ENCODE measurements at regions not wholly inside any gene's neighbourhood (a gene's known extent, or its start where the extent isn't known, plus 50 kb on each side); places are given as distances from the start of the nearest gene placed in this dataset.
"Not testable (repeated sequence)": the region's sequence is repeated elsewhere in the genome, so short reads cannot be mapped to it uniquely, and the experiment has no call there.

DNA sequence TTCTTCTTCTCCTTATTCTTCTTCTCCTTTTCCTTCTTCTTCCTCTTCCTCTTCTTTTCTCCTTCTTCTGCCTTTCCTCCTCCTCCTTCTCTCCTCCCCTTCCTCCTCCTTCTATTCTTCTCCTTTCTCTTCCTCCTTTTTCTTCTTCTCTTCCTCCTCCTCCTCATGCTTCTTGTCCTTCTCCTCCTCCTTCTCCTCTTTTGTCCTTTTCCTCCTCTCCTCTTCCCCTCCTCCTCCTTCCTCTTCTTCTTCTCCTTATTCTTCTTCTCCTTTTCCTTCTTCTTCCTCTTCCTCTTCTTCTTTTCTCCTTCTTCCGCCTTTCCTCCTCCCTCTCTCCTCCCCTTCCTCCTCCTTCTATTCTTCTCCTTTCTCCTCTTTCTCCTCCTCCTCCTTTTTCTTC lies 1258.2 kb downstream of the TYW1 start:
- not testable (repeated sequence) for DNase-seq

DNA sequence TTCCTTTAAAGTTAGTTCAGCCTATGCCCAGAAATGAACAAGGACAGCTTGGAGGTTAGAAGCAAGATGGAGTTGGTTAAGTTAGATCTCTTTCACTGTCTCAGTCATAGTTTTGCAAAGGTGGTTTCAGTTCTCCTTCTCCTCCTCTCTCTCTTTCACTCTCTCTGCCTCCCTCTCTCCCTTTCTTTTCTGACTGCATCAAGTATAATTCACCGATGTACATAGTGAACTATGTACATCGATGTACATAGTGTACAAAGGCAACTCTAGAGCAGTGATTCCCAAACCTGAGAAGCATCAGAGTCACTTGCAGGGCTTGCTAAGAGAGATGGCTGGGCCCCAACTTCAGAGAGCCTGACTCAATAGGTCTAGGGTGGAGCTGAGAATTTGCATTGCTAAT lies 1259.7 kb downstream of the TYW1 start:
- no peak for DNase-seq

DNA sequence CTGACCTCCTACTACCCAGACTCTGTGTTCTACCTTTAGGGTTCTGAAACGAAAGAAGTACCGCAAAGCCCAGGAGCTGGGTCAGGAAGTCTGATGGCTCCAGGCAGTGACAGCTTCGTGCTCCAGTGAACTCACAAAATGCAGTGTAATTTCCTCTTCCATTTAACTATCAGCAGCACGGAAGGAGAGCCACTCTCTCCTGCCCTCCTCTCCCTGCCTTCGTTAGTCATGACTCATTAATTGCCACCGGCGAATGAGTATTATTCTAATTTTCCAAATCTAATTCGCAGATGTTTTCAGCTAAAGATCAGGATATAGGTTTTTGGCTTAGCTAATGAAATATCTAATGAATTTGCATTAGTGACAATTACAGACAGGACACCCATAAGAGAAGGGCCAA lies 1262.0 kb downstream of the TYW1 start:
- DNase-seq = no peak

DNA sequence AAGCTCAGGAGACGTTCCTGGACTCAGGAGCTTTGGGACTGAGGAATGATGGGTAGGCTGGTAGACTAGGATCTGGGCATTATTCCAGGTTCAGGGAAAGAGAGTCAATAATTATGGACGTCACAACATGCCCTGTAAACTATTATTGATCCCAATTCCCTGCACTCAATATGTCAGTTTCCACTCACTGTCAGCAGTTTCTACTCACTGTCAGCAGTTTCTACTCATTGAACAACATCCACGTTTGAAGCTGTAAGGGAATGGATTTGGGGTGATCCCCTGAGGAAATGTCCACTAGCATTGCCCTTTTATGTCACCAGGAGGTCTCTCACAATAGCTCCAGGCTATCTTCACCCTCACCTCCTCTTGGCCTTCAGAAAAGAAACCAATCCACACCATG lies 1268.6 kb downstream of the TYW1 start:
- DNase-seq = no peak

DNA sequence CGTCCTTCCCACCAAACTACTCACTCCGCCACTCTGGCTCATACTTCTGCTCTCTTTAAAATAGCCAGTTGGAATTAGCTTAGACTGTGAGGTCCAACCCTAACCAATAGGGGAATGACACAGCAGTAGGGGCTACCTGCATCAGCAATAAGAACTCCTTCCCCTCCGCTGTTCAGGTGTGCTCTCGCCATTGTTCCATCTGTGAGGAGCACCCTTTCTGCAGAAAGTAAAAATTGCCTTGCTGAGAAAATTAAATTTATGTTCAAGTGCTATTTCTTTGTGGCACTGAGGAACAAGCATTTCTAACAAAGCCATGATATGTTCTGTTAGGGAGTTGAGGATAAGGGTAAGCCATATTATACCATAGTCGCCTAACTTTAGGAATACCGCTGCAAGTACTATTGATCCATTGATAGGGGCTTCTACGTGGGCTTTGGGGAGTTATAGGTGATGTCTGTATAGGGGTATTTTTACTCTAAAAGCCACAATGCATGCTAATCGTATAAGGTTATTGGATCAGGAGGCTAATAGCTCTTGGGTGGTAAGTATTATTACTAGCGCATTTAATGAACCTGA lies 1269.5 kb downstream of the TYW1 start:
- no peak for DNase-seq

DNA sequence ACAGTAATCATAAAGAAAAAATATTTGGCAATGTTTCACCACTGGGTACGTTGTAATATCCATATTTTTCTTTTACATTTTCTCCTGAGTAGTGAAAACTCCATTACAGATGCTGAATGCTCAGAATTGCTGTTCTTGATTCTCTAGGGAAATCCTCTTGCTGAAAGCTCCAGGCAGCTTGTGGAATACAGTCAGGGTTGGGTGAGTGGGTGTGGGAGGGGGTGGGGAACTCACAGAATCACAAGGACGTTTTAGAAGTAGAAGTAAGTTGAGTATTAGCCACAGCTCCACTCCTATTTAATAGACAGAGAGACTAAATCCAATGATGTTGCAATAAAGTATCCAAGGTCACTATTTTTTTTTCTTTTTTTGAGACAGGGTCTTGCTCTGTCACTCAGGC lies 1270.9 kb downstream of the TYW1 start:
- no peak for DNase-seq

DNA sequence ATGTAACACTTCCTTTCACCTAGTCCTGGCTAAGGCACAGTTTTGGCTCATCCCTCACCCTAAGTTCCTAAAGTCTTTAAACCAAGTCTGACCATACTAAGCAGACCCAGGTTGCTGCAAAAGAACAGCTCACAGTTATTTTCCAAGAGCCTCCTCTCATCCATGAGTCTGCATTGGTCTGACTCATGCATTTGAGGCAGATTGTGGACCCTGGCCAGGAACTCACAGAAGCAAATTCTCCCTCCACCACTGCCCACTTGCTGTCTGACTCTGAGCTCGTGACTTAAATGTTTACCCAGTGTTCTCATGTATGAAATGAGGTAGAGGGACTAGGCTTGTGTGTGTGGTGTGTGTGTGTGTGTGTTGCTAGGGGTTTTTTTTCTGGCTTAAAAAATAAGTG lies 1272.8 kb downstream of the TYW1 start:
- DNase-seq = no peak

DNA sequence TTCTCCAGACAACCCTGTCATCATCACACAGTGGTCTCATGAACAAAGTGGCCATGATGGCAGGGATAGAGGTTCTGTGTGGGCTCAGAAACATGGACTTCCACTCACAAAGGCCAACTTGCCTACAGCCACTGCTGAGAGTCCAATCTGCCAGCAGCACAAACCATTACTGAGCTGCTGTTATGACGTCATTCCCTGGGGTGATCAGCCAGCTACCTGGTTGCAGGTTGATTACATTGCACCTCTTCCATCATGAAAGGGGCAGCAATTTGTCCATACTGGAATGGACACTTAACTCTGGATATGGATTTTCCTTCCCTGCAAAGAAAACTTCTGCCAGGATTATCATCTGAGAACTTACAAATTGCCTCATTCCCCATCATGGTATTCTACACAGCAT lies 1275.9 kb downstream of the TYW1 start:
- no peak for DNase-seq

DNA sequence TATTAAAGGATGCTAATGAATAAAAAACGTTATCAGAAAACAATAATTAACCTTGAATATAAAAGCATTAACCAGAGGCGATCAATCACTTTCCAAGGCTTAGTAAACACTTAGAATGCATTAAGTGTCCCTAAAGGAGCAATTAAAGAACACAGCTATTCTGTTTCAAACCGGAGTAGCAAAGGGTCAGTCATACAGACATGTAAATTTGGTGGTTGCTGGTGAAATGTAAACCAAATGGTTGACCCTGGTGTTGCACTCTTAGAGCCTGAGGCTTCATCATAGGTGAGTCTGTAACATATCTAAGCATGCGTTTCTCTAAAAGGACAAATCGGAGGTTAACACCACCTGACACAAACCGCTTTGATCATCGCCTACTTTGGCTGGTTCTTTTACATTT lies 1280.1 kb downstream of the TYW1 start:
- DNase-seq = no peak

DNA sequence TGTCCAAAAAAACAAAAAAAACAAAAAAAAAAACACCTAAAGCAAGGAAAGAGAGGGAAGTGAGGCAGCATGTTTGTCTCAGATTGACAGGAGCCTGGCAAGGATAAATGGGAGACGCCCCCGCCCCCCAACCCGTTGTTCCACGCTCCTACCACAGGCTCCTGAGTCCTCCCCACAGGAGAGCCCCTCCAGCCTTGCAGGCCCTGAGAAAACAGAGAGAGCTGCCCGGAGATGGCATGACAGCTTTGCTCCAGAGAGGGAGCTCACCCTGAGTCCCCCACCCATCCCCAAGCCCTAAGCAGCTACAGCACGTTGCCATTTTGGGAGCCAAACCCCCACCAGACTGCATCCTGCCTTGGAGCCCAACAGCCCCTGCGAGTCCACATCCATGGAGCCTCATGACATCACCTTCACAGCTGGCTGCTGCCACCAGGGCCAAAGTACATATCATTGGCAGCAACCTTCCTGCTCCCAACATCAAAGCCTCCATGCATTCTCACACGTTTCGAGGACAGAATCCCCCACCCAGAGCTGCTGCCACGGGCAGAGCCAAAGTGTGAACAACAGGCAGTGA lies 1283.3 kb downstream of the TYW1 start:
- no peak for DNase-seq

DNA sequence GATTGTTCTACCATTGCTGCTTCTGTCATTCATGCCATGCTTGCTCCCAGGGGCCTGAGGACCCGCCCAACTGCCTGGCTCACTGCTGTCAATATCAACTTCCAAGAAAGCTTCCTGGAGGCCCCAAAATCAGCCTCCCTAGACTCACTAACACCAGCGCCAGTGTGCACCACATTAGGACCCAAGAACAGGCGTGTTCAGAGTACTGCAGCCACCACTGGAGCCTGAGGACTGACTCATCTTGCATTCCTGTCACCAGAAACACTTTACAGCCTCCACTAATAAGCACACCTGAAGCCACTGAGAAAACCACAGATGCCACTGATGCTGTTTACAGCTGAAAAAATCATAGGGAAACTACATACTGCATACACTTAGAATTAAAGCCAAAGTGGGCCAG lies 1284.3 kb downstream of the TYW1 start:
- DNase-seq = no peak

DNA sequence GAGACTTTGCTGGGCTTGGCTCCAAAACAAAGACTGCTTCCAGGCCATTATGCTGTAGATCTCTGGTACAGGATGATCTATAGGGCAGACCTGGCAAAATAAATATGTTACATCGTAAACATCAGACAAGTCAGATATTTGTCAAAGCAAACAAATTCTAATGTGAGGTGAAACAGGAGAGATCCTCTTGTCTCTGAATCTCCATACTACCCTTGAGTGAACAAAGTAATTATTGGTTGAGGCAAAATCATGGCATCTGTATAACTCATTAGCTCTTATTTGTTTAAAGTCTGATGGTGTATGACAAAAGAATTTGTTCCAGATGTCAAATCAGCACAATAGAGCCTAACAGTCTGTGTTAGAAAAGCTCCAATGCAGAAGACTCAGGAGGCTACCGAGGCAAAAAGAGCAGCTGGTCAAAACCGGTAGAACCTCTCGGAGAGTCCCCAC lies 1291.5 kb downstream of the TYW1 start:
- no peak for DNase-seq

DNA sequence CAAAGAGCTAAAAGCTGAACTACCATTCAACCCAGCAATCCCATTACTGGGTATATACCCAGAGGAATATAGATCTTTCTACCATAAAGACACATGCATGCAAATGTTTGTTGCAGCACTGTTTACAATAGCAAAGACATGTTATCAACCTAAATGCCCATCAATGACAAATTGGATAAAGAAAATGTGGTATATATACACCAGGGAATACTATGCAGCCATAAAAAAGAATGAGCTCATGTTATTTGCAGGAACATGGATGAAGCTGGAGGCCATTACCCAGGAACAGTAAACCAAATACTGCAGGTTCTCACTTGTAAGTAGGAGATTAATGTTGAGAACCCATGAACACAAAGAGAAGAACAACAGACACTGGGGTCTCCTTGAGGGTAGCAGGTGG lies 1295.1 kb downstream of the TYW1 start:
- DNase-seq = no peak

DNA sequence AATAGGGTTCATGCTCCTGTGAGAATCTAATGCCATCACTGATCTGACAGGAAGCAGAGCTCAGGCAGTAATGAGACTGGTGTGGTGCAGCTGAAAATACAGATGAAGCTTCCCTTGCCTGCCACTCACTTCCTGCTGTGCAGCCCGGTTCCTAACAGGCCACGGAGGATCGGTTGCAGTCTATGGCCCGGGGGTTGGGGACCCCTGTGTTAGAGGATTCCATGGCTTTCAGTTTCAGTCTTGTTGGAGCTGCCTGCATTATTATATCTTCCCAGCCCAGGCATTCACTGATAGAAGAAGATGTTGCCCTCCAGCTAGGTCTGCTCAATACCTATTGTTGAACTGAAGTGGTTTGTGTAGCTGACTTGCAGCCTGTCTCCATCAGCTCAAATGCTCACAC lies 1298.8 kb downstream of the TYW1 start:
- DNase-seq = no peak

DNA sequence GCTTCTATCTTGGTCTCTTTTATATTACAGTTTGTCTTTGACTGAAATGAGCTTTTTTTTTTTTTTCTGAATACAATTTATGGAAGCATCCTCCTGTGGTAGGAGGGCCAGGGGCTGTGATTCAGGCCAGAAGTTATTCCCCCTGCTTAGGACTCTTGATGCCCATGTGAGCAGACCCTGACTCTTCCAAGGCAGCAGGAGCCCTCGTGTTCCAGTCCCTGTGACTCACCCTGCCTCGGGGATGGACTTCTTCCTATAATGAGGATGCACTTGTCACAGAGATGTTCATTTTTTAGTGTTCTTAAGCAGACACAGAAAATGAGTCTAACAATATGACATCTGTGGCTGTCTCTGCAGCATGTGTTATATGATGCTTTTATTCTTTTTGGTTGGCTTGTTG lies 1293.7 kb upstream of the AUTS2 start:
- DNase-seq = no peak

DNA sequence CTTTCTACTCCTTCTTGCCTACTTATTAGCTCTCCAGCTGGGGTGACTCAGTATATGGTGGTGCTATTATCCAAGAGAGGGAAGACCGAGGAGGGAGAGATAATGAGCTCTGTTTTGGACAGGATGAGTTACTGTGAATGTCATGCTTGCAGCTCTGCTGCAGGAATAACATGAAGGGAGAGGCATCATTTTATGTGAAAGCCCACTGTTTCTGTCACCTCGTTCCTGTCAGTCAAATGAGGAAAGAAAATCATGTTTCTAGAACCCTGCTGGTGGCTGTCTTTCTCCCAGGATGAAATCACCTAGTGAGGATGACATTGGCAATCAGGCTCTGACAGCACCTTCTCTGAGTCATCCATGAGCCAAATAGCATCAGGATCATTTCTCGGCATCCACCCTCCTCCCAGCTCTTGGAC lies 1291.6 kb upstream of the AUTS2 start:
- DNase-seq = no peak

DNA sequence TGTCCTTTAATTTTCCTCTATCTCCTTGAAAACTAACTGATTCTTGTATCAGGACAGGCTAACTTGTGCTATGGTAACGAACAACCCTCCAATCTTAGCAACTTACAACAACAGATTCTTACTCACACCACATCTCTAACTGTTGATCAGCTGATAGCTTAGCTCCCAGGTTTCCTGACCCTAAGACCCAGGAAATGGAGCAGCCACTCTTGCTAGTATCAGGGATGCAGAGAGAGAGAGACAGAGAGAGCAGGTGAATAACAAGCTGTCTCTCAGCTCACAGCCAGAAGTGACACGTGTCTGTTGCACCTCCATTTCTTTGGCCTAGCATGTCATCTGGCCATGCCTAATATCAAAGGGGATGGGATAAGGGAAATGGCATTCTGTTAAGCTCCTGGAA lies 1289.0 kb upstream of the AUTS2 start:
- no peak for DNase-seq

DNA sequence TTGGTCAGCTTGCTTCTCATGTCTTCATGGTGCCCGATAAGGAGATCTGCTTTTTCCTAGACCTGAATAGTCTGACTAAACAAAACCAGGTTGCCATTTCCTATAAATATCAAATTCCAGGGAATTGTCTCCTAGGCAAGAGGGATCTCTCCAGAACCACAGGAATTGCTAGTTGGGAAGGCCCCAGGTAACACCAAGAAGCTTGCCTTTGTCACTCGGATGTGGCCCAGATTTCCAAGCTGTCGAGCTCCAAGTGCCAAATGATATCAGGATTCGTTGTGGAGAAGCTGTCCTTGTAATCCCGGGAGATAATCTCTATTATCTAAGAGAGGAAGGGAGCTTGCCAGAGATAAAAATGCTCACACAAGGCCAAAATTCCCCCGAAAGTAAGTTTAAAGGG lies 1288.5 kb upstream of the AUTS2 start:
- no peak for DNase-seq

DNA sequence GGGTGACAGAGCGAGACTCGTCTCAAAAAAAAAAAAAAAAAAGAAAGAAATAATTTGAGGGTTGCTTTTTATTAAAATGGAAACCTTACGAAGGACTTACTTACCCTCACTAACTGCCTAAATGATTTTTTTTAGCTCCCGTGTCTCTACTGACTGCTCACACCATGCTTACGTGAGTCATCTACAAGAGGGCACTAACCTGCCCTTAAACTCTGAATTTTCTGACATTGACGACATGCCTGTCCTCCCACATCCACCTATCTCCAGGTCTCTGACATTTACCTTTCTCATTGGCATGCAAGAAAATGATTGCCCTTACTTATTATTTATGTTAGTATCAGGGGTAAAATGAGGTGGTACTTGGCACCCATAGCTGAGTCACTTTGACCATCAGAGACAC lies 1286.3 kb upstream of the AUTS2 start:
- DNase-seq = no peak

DNA sequence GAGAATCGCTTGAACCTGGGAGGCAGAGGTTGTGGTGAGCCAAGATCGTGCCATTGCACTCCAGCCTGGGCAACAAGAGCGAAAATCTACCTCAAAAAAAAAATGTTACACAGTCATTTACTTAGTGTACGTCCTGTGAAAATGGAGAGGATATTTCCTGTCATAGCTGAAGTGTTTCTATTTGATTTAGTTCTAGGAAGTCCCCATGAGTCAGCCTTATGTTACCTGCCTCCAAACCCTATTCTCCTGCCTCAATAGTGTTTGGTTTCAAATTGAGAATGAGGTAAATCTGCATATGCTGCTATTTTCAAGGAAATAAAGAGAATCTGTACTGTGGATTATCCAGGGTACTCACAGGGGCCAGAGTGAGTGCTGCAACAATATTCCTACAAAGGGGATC lies 1284.5 kb upstream of the AUTS2 start:
- DNase-seq = no peak

DNA sequence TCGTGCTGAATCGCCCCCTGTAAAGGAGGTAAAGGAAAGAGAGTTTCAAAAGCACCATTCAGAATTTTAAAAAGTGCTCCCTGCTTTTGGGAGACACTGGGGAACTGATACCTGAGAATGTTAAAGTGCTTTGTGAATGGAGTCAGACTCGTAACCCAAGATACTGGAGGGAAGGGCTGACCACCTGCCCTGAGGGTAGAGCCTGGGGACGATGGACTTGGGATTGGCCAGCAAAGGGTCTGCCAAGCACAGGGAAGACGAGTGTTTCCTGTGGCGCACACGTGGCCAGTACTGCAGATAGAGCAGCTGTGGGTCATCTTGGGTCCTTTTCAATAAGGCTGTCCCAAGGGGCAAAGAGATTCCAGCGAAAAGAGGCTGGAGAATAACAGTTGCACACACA lies 1284.1 kb upstream of the AUTS2 start:
- DNase-seq = no peak

DNA sequence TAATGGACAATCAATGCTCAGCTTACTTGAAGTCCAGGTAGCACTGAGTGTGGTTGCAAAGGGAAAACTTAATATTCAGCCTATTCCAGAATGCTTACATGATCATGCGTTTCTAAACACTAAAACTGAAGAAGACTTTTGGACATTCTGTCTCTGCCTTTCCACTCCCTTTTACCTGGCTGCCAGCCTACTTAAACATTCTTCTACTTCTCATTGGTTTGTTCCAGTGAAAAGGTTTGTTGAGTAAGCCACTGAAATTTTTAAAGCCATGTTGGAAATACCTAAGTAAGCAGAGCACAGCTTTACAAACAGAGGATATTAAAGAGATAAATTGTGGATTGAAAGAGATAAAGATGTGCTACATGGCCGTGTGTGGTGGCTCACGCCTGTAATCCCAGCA lies 1280.8 kb upstream of the AUTS2 start:
- DNase-seq = no peak

DNA sequence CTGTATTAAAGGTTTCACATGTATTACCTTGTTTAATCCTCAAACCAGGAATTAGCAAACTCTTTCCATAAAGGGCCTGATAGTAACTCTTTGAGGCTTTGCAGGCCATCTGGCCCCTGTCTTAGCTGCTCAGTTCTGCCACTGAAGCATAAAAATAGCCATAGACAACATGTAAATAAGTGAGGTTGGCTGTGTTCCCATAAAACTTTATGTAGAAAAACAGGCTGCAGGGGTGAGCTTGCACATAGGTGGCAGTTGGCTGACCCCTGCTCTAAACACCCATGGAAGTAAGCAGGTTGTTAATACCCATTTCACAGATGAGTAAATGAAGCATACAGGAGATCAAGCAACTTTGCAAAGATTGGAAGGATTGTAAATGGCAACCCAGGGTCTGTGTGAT lies 1279.2 kb upstream of the AUTS2 start:
- no peak for DNase-seq

DNA sequence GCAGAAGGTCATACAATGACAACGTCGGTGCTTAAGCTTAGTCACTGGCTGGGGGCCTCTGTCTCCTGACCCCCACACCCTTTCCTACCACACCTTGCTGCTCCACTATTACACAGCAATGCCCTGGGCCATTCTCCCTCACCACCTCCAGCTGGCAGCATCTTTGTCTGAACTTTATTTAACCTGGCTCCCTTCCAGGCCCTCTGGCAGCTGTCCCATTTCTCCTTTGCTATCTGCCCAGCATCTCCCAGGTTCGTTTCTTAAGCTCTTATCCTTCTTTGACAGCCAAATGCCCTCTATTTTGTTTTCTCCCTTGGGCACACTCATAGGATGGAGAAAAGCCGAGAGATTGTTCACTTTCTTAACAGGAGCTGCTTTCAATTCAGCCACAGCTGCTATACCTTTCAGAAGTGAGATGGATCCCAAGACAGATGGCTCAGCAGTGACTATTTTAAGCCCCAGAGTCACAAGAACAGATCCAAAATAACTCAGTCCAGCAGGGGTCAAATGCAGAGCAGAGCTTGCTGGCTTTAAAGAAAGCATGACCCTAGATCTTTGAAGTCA lies 1277.1 kb upstream of the AUTS2 start:
- no peak for DNase-seq

All from inflammatory macrophage treated with lipopolysaccharide for 1 hour (primary cell).